BJ (cell line): ENCODE measurements at regions not wholly inside any gene's neighbourhood (a gene's known extent, or its start where the extent isn't known, plus 50 kb on each side); places are given as distances from the start of the nearest gene placed in this dataset.
A peak's percentile ranks its signal among the peaks of the same experiment; 100 is the strongest.

Source experiments
- CTCF ChIA-PET: fragments of 350-600 bp; formaldehyde crosslinking; extraction: SDS; loops from one replicate; lab custom pipeline; 2021; ENCODE audit warnings: antibody characterized with exemption, inconsistent platforms; lab: Yijun Ruan, JAX
- POLR2A ChIA-PET: fragments of 300-600 bp; sonication (Branson Sonifier 250); formaldehyde crosslinking; extraction: SDS; loops from one replicate; lab custom pipeline; 2021; ENCODE audit warnings: antibody characterized with exemption; lab: Charles Lee
- DNase-seq: peaks from one replicate; pipeline ENCODE4 v3.0.0-alpha.2; 2011; ENCODE audit warnings: low read depth
- H3K27me3 ChIP-seq: 2 replicates; pipeline ENCODE4 v1.6.0; 2011; ENCODE audit warnings: low read length; ENCODE audit not compliant: control insufficient read depth, insufficient read depth
- H3K36me3 ChIP-seq: 2 replicates; pipeline ENCODE4 v1.5.1; 2011; ENCODE audit warnings: low read length; ENCODE audit not compliant: control insufficient read depth, insufficient read depth
- H3K4me3 ChIP-seq: 2 replicates; pipeline ENCODE4 v1.5.1; 2011; ENCODE audit warnings: low read depth, mild to moderate bottlenecking, control low read depth, low read length
- TF ChIP-seq, protein P1 (sequence below): IDR thresholded peaks from 2 replicates; pipeline ENCODE4 v1.5.1; 2011; ENCODE audit warnings: low read depth, mild to moderate bottlenecking, control low read depth, inconsistent platforms, low read length, moderate library complexity; ENCODE audit not compliant: insufficient read depth

DNA sequence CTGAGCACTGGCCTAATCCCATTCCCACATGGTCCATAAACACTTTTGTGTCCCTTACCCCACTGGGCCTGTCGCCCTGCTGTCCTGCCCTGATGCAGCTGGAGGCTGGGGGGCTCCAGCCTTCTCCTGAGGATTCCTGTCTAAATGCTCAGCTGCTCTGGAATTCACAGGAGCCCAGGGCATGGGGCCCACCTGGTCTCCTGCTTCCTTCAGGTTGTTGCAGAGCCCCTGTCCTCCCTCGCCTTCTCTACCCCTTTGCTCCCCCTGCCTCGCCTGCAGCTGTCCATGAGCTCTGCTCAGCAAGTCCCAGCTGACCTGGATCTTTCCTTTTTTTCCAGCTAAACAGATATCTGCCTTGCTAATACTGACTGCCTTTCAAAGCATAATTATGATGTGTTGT, 286.9 kb downstream of the XXYLT1 start:
- ChIA-PET CTCF (interaction anchor here (1.5 kb wide), 1 partner anchor 47 kb away, joined by 3 read pairs; no protein-coding TSS in a partner anchor), POLR2A (no interaction called here)
- TF ChIP-seq, protein P1, sequence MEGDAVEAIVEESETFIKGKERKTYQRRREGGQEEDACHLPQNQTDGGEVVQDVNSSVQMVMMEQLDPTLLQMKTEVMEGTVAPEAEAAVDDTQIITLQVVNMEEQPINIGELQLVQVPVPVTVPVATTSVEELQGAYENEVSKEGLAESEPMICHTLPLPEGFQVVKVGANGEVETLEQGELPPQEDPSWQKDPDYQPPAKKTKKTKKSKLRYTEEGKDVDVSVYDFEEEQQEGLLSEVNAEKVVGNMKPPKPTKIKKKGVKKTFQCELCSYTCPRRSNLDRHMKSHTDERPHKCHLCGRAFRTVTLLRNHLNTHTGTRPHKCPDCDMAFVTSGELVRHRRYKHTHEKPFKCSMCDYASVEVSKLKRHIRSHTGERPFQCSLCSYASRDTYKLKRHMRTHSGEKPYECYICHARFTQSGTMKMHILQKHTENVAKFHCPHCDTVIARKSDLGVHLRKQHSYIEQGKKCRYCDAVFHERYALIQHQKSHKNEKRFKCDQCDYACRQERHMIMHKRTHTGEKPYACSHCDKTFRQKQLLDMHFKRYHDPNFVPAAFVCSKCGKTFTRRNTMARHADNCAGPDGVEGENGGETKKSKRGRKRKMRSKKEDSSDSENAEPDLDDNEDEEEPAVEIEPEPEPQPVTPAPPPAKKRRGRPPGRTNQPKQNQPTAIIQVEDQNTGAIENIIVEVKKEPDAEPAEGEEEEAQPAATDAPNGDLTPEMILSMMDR, result no peak
- Histone ChIP-seq H3K36me3 (no peaks in the 10 kb centered on the region), H3K27me3 (peaks cover 3% of the 10 kb centered on the region), H3K4me3 (no peak overlapping the region)
- DNase-seq, result no peak

DNA sequence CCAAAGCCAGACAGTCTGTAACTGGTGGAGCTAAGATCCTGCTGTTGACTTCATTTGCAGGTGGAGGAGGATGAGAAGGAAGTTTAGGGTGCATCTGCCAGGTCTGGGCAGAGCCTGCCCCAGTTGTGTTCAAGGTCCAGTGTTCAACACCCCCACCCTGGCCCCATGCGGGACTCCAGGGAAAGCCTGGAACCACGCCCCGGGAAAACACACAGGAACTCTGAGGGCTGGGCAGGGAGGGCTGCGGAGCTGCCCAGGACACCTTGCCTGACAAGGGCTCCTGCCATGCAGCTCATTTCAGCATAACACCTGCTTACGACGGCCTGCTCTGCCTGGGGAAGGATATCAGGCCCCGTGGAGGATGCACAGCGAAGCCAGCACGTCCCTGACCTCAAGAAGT, 286.3 kb downstream of the XXYLT1 start:
- ChIA-PET POLR2A (no interaction called here), CTCF (interaction anchor here (1.2 to 1.5 kb wide), 2 partner anchors 18 to 47 kb away, joined by 3 read pairs; no protein-coding TSS in a partner anchor)
- DNase-seq, result no peak
- Histone ChIP-seq H3K27me3 (peaks cover 3% of the 10 kb centered on the region), H3K4me3 (no peak overlapping the region), H3K36me3 (no peaks in the 10 kb centered on the region)
- TF ChIP-seq, protein P1, result no peak

DNA sequence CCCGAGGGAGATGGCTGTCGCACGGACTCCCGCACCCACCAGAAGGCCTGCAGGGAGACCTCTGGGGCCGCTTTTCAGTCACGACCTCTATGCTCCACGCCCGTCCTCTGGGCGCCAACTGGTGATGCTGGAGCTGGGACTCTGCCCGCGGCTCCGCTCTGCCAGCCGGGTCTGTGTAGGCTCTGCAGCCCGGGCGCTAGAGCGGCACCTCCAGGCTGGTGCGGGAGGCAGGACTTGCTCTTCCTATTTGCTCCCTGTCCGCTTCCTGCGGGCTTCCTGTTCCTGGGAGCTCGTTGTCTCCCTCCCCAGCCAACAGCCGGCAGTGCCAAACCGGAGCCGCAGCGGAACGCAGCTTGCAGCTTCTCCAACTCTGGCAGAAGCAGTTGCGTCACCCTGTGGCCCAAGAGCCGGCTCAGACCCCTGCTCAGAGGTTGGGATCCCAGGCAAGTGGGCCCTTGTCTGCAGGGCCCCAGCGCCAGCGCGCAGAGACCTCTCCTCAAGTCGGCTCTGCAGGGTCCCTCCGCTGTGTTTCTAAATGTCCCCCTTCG, 285.9 kb downstream of the XXYLT1 start:
- Histone ChIP-seq H3K27me3 (peaks cover 3% of the 10 kb centered on the region), H3K36me3 (no peaks in the 10 kb centered on the region), H3K4me3 (no peak overlapping the region)
- ChIA-PET POLR2A (no interaction called here), CTCF (interaction anchor here (0.6 to 1.5 kb wide), 5 partner anchors 8 to 303 kb away, joined by 3 to 4 read pairs (median 3); no protein-coding TSS in a partner anchor)
- no peak for DNase-seq
- TF ChIP-seq, protein P1, result peak; percentile 43

DNA sequence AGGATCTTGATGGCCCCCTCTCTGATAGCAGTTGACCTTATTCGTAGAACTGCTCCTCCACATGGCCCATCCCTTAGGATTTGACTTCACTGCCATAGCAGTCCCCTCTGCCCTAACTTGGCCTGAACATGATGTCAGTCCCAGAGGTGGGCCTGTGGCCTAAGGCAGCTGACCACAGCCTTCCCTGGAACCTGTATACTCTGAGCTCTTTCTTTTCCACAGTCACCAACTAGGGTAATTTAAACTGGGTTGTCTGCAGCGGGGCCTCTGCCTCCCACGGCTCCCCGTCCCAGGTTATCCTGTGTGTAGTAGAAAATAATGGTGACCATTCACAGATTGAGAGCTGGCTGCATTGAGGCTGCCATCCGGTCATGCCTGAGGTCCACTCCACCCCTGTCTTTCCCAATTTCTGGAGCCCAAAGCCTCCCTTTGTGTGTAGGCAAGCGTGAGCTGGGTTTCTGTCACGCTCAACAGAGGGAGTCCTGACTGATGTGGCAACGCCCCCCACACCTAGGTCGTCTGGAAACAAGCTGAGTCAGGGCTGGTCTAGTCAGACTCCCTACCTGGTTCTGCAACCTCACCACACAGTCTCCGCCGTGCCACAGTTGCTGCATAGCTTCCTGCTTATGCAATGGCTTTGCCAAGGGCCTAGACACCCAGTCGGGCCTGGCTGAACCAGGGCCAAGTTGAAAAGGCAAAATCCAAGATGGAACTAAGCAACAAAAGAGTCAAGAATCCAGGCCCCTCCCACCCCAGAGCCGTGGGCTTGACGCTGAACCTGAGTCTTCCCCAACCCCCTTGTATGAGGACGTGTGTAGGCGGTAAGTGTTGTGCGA, 284.5 kb downstream of the XXYLT1 start:
- CTCF ChIA-PET, result interaction anchor here (1.1 to 1.4 kb wide), 2 partner anchors 9 to 299 kb away, joined by 3 to 4 read pairs; no protein-coding TSS in a partner anchor
- H3K4me3 ChIP-seq, result no peak overlapping the region
- POLR2A ChIA-PET, result no interaction called here
- TF ChIP-seq, protein P1, result no peak
- peaks cover 3% of the 10 kb centered on the region for H3K27me3 ChIP-seq
- H3K36me3 ChIP-seq, result no peaks in the 10 kb centered on the region
- no peak for DNase-seq
